Fibroblast of skin of right quadriceps (primary cell): ENCODE measurements at regions not wholly inside any gene's neighbourhood (a gene's known extent, or its start where the extent isn't known, plus 50 kb on each side); places are given as distances from the start of the nearest gene placed in this dataset.

Experiments used
- DNase-seq: peaks from one replicate; pipeline ENCODE4 v3.0.0-alpha.2; 2013

GRCh38 chr2:236805800-236806531 is 236.3 kb downstream of the ACKR3 start:
- DNase-seq, result no peak

- no peak for DNase-seq
Observed at GRCh38 chr2:236809716-236810115, 240.1 kb downstream of the ACKR3 start.

- DNase-seq, result no peak
Observed at GRCh38 chr2:236811062-236811656, 241.5 kb downstream of the ACKR3 start.

- no peak for DNase-seq
Observed at GRCh38 chr2:236813766-236814165, 244.1 kb downstream of the ACKR3 start.

GRCh38 chr2:236814593-236814992 is 245.0 kb downstream of the ACKR3 start:
- no peak for DNase-seq

GRCh38 chr2:236815746-236816145 is 246.1 kb downstream of the ACKR3 start:
- DNase-seq, result no peak

- no peak for DNase-seq
Observed at GRCh38 chr2:236816197-236817170, 246.9 kb downstream of the ACKR3 start.

GRCh38 chr2:236818281-236819045 is 248.8 kb downstream of the ACKR3 start:
- DNase-seq, result no peak

DNA sequence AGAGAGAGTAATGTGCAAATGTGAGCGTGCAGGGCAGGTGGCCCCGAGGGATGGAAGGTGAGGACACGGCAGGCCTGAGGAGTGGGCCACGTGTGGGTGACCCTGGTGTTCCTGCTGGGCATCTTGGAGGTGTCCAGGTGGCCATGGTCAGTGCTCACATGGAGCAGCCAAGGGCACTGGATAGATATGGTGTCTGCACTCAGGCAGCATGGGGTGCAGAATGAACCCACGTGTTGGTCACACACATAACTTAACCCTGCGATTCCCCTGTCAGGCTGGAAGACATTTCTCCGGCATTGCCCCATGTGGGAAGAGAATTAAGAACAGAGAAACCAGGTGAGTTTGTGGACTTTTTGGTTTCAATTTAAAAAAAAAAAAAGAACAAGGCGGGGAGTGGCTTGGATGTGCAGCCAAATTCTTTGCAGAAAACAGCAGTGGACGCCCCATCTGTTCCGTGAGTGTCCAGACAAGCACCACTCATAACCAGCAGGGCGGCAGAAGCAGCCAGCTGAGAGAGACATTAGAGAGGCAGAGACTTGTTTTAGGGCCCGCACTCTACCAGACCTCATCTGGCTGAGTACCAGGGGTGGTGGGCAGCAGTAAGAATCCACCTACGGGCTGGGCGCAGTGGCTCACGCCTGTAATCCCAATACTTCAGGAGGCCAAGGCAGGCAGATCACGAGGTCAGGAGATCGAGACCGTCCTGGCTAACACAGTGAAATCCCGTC is 249.8 kb downstream of the ACKR3 start:
- no peak for DNase-seq

GRCh38 chr2:236820763-236821344 is 251.2 kb downstream of the ACKR3 start:
- no peak for DNase-seq

GRCh38 chr2:236823041-236823629 is 253.5 kb downstream of the ACKR3 start:
- DNase-seq, result no peak

GRCh38 chr2:236823963-236824362 is 254.3 kb downstream of the ACKR3 start:
- no peak for DNase-seq

DNA sequence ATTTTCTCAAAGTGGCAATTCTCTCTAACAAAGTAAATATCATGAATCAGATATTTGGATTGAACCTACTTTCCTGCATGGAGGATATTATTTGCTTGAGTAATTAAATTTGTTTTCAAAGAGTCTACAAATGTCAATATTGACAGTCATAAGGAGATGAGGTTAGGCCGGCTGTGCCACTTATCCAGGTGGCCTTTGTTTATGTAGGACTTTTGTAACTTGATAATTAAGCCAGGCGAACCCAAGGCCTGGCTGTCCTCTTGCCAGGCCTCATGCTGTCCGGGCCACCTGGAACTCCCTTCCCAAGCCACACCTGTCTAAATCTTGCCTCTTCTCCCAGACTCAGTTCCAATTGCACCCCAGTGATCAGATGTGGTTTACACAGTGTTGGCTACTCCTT is 255.2 kb downstream of the ACKR3 start:
- DNase-seq, result no peak

- no peak for DNase-seq
Observed at GRCh38 chr2:236825989-236826510, 256.4 kb downstream of the ACKR3 start.

DNA sequence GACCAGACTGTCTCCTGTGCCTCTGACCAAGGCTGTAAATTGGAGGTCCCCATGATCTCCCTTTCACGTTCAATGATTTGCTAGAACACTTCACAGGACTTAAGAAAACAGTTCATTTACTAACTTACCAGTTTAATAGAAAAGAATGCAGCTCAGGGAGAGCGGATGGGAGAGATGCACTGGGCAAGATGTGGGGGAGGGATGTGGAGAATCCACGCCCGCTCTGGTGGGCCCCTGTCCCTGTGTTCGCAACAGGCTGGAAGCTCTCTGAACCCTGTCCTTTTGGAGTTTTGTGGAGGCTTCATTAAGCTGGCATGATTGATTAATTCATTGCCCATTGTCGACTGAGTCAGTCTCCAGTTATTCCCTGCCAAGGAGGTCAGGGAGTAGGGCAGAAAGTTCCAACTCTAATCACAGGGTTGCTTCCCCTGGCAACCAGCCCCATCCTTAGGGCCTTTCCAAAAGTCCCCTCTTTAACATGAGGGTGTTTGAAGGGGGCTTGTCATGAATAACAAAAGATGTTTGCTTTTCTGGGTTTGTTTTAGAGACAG is 257.1 kb downstream of the ACKR3 start:
- no peak for DNase-seq

DNA sequence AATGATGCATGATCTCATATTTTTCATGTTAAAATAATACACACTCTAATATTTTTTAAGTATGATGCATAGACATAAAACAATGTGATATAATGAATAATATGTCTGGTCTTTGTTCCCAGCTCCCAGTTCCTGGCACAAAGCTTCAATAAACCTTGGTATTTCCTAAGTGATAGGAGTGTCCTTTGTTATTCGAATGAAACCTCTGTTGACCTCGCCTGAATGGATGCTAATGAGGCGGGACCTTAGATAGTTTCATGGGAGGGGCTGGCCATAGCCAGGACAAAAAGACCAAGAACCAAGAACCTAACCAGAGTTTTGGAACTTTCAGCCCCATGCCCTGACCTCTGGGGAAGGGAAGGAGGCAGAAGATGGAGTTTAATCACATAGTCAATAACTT is 257.7 kb upstream of the COPS8 start:
- DNase-seq, result no peak

DNA sequence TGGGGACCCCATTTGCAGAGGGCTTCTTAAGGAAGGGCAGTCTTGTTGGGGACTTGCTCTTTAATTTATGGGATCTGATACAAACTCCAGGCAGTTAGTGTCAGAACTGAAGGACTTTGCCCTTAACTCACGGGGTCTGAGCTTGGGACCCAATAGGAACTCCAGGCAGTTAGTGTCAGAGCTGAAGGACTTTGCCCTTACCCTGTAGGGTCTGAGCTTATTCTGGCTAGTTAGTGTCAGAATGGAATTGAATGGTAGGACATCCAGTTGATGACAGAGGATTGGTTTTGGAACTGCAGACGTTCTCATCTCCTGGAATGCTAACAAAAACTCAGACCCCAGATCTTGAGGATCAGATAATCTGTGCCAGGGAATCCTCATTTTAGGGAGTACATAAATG is 256.9 kb upstream of the COPS8 start:
- DNase-seq, result no peak

- DNase-seq, result peak; percentile 20
Observed at GRCh38 chr2:236830926-236831325, 254.8 kb upstream of the COPS8 start.

DNA sequence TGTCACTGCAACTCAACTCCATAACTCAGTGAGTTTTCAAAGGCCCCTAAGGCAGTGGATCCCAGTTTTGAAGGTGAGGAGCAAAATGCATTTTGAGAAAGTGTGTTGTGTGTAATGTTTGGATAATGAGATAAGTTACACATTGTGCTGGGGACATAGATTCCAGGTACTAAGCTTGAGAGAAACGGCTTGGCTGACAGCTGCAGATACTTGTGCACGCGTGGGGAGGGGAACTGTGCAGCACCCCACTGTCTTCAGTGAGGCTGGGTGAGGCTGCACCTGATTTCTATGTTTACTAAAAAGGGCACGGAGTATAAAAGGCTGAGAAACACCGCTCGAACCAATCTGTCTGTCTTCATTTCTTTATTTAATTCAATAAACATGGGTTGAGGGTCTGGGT is 254.0 kb upstream of the COPS8 start:
- no peak for DNase-seq

GRCh38 chr2:236833501-236834073 is 252.1 kb upstream of the COPS8 start:
- DNase-seq, result peak; percentile 7
